ENCODE measurements at regions not wholly inside any gene's neighbourhood (a gene's known extent, or its start where the extent isn't known, plus 50 kb on each side); places are given as distances from the start of the nearest gene placed in this dataset.
"Not testable (repeated sequence)": the region's sequence is repeated elsewhere in the genome, so short reads cannot be mapped to it uniquely, and the experiment has no call there.

DNA sequence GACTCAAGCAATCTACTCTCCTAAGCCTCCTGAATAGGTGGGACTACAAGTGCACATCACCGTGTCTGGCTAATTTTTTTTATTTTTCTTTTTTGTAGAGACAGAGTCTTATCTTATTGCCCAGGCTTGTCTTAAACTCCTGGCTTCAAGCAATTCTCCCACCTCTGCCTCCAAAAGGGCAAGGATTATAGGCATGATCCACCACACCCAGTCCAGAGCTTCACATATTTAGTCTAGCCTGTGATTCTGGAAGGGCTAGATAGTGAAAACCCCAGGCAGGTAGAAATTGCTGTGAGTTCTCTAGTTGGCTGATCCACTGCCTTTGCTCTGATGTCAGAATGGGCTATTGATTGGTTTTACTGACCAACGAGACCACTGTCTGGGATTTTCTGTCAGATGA is 854.6 kb upstream of the MIR17HG start:
- TF ChIP-seq, protein P1, sequence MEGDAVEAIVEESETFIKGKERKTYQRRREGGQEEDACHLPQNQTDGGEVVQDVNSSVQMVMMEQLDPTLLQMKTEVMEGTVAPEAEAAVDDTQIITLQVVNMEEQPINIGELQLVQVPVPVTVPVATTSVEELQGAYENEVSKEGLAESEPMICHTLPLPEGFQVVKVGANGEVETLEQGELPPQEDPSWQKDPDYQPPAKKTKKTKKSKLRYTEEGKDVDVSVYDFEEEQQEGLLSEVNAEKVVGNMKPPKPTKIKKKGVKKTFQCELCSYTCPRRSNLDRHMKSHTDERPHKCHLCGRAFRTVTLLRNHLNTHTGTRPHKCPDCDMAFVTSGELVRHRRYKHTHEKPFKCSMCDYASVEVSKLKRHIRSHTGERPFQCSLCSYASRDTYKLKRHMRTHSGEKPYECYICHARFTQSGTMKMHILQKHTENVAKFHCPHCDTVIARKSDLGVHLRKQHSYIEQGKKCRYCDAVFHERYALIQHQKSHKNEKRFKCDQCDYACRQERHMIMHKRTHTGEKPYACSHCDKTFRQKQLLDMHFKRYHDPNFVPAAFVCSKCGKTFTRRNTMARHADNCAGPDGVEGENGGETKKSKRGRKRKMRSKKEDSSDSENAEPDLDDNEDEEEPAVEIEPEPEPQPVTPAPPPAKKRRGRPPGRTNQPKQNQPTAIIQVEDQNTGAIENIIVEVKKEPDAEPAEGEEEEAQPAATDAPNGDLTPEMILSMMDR (IDR thresholded peaks at IDR 0.05), result no peak

DNA sequence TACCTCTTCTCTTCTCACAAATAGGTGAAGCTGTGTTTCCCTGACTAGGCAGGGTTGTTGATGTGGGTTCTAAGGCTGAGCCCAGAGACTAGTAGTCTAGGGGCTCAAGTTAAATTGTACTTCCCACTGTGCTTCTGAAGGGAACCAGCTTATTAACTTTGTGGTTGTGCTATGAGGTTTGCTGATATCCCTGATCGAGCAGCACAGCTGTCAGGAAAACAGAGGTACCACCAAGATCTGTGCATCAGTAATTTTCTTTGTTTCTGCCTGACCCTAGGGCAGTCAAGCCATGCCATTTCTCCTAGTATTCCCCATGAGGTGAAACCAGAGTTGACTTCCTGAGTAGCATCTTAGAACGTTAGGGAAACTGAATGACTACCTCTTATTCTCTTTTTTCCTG is 853.8 kb upstream of the MIR17HG start:
- TF ChIP-seq, protein P1 (IDR thresholded peaks at IDR 0.05), result no peak
- Histone ChIP-seq H3K36me3 (no peaks in the 10 kb centered on the region), H3K4me3 (no peak overlapping the region), H3K4me1 (no peaks in the 10 kb centered on the region), H3K27ac (no peak overlapping the region), H3K9me3 (no peaks in the 10 kb centered on the region), H3K27me3 (no peaks in the 10 kb centered on the region)
- intact Hi-C loops (cut with DNase I), result no loop called here
- DNase-seq (ENCODE audit: low spot score in 2 of 2), result no peak

More for the DNA sequence above, 854.6 kb upstream of the MIR17HG start:
- H3K27ac ChIP-seq, result no peak overlapping the region
- no peaks in the 10 kb centered on the region for H3K36me3 ChIP-seq
- DNase-seq (ENCODE audit: low spot score in 2 of 2), result no peak
- intact Hi-C loops (cut with DNase I), result no loop called here
- no peak overlapping the region for H3K4me3 ChIP-seq
- no peaks in the 10 kb centered on the region for H3K4me1 ChIP-seq
- H3K9me3 ChIP-seq, result no peaks in the 10 kb centered on the region
- H3K27me3 ChIP-seq, result no peaks in the 10 kb centered on the region

DNA sequence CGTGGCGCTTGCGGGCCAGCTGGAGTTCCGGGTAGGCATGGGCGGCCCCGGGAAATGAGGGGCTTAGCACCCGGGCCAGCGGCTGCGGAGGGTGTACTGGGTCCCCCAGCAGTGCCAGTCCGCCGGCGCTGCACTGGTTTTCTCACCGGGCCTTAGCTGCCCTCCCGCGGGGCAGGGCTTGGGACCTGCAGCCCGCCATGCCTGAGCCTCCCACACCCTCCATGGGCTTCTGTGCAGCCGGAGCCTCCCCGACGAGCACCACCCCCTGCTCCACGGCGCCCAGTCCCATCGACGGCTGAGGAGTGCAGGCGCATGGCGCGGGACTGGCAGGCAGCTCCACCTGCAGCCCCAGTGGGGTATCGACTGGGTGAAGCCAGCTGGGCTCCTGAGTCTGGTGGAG is 852.6 kb upstream of the MIR17HG start:
- H3K4me1 ChIP-seq; H3K27me3 ChIP-seq; DNase-seq (ENCODE audit: low spot score in 2 of 2); H3K36me3 ChIP-seq; H3K9me3 ChIP-seq; H3K27ac ChIP-seq; intact Hi-C loops (cut with DNase I); H3K4me3 ChIP-seq: not testable (repeated sequence)

DNA sequence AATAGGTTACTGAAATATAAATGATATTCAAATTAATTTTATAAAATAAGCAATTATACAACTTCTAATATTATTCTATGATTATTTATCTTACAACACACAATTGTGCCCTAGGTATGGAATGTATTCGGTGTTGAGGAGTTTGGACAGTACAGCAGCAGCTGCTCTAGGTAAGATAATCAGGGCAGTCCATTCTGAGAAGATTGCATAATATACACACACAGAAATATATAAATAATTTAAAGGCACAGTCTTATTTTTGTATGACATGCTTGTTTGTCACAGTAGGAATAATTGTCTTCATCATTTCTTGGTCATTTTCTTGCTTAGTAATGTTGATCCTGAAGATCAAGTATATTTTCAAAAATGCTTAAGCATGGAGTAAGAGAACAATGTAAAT is 849.4 kb upstream of the MIR17HG start:
- no peaks in the 10 kb centered on the region for H3K27me3 ChIP-seq
- no peak for DNase-seq (ENCODE audit: low spot score in 2 of 2)
- H3K4me3 ChIP-seq, result no peak overlapping the region
- H3K36me3 ChIP-seq, result no peaks in the 10 kb centered on the region
- H3K9me3 ChIP-seq, result no peaks in the 10 kb centered on the region
- intact Hi-C loops (cut with DNase I), result no loop called here
- TF ChIP-seq, protein P1 (IDR thresholded peaks at IDR 0.05), result no peak
- H3K4me1 ChIP-seq, result no peaks in the 10 kb centered on the region
- H3K27ac ChIP-seq, result no peak overlapping the region

DNA sequence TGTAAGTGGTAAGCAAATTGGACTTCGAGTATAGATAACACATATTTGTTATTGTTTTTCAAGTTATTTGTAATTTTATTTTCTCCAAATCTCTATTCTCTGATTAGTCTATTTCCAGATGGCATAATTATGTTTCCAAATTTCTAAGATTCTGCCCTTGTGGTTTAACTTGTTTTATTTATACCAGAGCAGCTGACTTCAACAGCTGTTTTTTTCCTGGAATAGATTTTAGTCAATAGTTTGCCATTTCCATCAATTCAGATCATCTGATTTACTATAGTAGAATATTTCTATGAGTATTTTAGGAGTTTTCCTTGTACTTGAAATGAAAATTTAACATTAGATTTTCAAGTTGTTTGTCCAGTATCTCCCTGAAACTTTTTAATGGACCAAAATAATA is 848.7 kb upstream of the MIR17HG start:
- TF ChIP-seq, protein P1 (IDR thresholded peaks at IDR 0.05), result no peak

DNA sequence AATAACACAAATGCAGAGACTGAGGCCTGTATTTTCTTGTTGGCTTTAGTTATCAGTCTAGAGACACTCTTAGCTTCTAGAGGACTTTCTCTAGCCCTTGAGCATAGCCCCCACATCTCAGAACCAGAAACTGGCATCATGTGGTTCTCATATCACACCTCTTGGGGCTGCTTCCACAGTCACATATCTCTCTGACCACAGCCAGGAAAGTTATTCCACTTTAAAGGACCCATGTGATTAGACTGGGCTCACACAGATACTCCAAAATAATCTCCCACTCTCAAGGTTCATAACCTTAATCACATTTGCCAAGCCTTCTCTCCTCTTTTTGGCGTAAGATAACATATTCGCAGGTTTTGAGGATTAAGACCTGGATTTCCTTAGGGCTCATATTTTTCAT is 846.9 kb upstream of the MIR17HG start:
- H3K27me3 ChIP-seq, result no peaks in the 10 kb centered on the region
- TF ChIP-seq, protein P1 (IDR thresholded peaks at IDR 0.05), result no peak

More for the DNA sequence above, 848.7 kb upstream of the MIR17HG start:
- Histone ChIP-seq H3K27me3 (no peaks in the 10 kb centered on the region), H3K9me3 (no peaks in the 10 kb centered on the region), H3K4me3 (no peak overlapping the region), H3K27ac (no peak overlapping the region), H3K36me3 (no peaks in the 10 kb centered on the region), H3K4me1 (no peaks in the 10 kb centered on the region)
- intact Hi-C loops (cut with DNase I), result no loop called here
- no peak for DNase-seq (ENCODE audit: low spot score in 2 of 2)

More for the DNA sequence above, 846.9 kb upstream of the MIR17HG start:
- Histone ChIP-seq H3K4me3 (no peak overlapping the region), H3K36me3 (no peaks in the 10 kb centered on the region), H3K4me1 (no peaks in the 10 kb centered on the region), H3K27ac (no peak overlapping the region), H3K9me3 (no peaks in the 10 kb centered on the region)
- intact Hi-C loops (cut with DNase I), result no loop called here
- no peak for DNase-seq (ENCODE audit: low spot score in 2 of 2)
